K562 (cell line): ENCODE measurements at regions not wholly inside any gene's neighbourhood (a gene's known extent, or its start where the extent isn't known, plus 50 kb on each side); places are given as distances from the start of the nearest gene placed in this dataset.

Experiments used
- EP300 ChIP-seq: IDR thresholded peaks from 2 replicates; pipeline ENCODE4 v1.6.1; 2012; ENCODE audit warnings: low read length, improper control_type of control experiment
- NR2C2 ChIP-seq, 2 experiments: fragments of 200-800 bp in 1 of 2; sonication (Bioruptor generic) in 1 of 2; sonication (generic) in 1 of 2; formaldehyde crosslinking in 1 of 2; IDR thresholded peaks; 2 replicates each; pipeline versions ENCODE4 v1.6.1 to v1.8.0; 2016 to 2022; ENCODE audit warnings: mild to moderate bottlenecking in 1 of 2, missing compliant biosample characterization in 1 of 2, missing genetic modification characterization in 1 of 2, missing genetic modification reagents in 1 of 2
- NRF1 ChIP-seq, 2 experiments: fragments of 450-650 bp; IDR thresholded peaks in 1 of 2; conservative IDR thresholded peaks in 1 of 2; 2 replicates each; pipeline ENCODE4 v1.6.1; 2014; ENCODE audit warnings: mild to moderate bottlenecking in 2 of 2
- RNF2 ChIP-seq: sonication (generic); IDR thresholded peaks from 2 replicates; pipeline ENCODE4 v1.6.1; 2016
- U2AF2 ChIP-seq: fragments of 200-400 bp; formaldehyde crosslinking; optimal IDR thresholded peaks from 2 replicates; pipeline ENCODE3; 2017; ENCODE audit warnings: low read depth, mild to moderate bottlenecking, low read length
- ZFX ChIP-seq: sonication (generic); formaldehyde crosslinking; IDR thresholded peaks from 2 replicates; pipeline ENCODE4 v1.8.0; 2022; ENCODE audit warnings: mild to moderate bottlenecking, missing genetic modification reagents, moderate library complexity
- TF ChIP-seq, protein P1 (sequence below), 3 experiments: IDR thresholded peaks in 2 of 3; conservative IDR thresholded peaks in 1 of 3; 2 replicates each; pipeline ENCODE4 v1.5.1; 2011 to 2012; ENCODE audit warnings: low read length in 3 of 3, mild to moderate bottlenecking in 3 of 3, control low read depth in 2 of 3, improper control_type of control experiment in 1 of 3, inconsistent platforms in 1 of 3, low read depth in 1 of 3, mixed read lengths in 1 of 3, moderate library complexity in 1 of 3; ENCODE audit not compliant: insufficient read depth in 2 of 3
- TF ChIP-seq, protein P2 (sequence below): sonication (generic); formaldehyde crosslinking; IDR thresholded peaks from 2 replicates; pipeline ENCODE4 v1.8.1; 2023; ENCODE audit warnings: mild to moderate bottlenecking, missing genetic modification reagents
- TF ChIP-seq, protein P3 (sequence below): fragments of 250-450 bp; sonication (Bioruptor Pico); IDR thresholded peaks from 2 replicates; pipeline ENCODE4 v1.8.0; 2022; ENCODE audit warnings: moderate library complexity, mild to moderate bottlenecking, inconsistent platforms
- TF ChIP-seq, protein P4 (sequence below): sonication (generic); formaldehyde crosslinking; IDR thresholded peaks from 2 replicates; pipeline ENCODE4 v1.5.0; 2020; ENCODE audit warnings: missing genetic modification reagents
- TF ChIP-seq, protein P5 (sequence below): sonication (generic); formaldehyde crosslinking; IDR thresholded peaks from 2 replicates; pipeline ENCODE4 v1.9.0; 2022; ENCODE audit warnings: mild to moderate bottlenecking, missing genetic modification reagents

DNA sequence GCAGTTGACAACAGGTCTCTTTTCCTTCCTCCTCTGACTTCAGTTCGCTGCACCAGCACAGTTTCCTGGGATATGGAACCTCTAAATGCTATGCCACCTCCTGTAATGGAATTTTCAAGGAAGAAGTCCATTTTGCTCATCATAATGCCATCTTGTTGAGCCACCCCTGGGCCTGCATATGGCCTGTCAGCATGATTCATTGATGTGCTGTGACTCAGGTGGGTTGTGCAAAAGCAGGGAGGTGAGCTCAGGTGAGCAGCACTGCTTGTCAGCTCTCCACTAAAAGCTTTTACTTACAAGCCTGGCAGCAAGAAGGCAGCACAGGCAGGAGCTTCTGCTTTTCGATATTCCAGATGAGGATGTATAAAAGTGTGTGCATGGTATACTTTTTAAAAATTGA, 247.1 kb upstream of the LMCD1 start:
- TF ChIP-seq RNF2 (no peak), NRF1 (conservative IDR thresholded peaks at IDR 0.05 in 1 of 2, IDR thresholded peaks at IDR 0.05 in 1 of 2) (no peak), ZFX (CRISPR knock-in tag) (no peak), U2AF2 (no peak), EP300 (no peak), NR2C2 (CRISPR knock-in tag; IDR thresholded peaks at IDR 0.05) (no peak), NR2C2 (tag; IDR thresholded peaks at IDR 0.05) (no peak)
- TF ChIP-seq, protein P1, sequence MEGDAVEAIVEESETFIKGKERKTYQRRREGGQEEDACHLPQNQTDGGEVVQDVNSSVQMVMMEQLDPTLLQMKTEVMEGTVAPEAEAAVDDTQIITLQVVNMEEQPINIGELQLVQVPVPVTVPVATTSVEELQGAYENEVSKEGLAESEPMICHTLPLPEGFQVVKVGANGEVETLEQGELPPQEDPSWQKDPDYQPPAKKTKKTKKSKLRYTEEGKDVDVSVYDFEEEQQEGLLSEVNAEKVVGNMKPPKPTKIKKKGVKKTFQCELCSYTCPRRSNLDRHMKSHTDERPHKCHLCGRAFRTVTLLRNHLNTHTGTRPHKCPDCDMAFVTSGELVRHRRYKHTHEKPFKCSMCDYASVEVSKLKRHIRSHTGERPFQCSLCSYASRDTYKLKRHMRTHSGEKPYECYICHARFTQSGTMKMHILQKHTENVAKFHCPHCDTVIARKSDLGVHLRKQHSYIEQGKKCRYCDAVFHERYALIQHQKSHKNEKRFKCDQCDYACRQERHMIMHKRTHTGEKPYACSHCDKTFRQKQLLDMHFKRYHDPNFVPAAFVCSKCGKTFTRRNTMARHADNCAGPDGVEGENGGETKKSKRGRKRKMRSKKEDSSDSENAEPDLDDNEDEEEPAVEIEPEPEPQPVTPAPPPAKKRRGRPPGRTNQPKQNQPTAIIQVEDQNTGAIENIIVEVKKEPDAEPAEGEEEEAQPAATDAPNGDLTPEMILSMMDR (IDR thresholded peaks at IDR 0.05 in 2 of 3, conservative IDR thresholded peaks at IDR 0.05 in 1 of 3; ENCODE audit: insufficient read depth in 2 of 3, low read depth in 1 of 3, low read length in 3 of 3), result no peak
- TF ChIP-seq, protein P2, sequence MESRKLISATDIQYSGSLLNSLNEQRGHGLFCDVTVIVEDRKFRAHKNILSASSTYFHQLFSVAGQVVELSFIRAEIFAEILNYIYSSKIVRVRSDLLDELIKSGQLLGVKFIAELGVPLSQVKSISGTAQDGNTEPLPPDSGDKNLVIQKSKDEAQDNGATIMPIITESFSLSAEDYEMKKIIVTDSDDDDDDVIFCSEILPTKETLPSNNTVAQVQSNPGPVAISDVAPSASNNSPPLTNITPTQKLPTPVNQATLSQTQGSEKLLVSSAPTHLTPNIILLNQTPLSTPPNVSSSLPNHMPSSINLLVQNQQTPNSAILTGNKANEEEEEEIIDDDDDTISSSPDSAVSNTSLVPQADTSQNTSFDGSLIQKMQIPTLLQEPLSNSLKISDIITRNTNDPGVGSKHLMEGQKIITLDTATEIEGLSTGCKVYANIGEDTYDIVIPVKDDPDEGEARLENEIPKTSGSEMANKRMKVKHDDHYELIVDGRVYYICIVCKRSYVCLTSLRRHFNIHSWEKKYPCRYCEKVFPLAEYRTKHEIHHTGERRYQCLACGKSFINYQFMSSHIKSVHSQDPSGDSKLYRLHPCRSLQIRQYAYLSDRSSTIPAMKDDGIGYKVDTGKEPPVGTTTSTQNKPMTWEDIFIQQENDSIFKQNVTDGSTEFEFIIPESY, result no peak
- TF ChIP-seq, protein P3, sequence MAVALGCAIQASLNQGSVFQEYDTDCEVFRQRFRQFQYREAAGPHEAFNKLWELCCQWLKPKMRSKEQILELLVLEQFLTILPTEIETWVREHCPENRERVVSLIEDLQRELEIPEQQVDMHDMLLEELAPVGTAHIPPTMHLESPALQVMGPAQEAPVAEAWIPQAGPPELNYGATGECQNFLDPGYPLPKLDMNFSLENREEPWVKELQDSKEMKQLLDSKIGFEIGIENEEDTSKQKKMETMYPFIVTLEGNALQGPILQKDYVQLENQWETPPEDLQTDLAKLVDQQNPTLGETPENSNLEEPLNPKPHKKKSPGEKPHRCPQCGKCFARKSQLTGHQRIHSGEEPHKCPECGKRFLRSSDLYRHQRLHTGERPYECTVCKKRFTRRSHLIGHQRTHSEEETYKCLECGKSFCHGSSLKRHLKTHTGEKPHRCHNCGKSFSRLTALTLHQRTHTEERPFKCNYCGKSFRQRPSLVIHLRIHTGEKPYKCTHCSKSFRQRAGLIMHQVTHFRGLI (CRISPR knock-in tag), result no peak
- TF ChIP-seq, protein P4, sequence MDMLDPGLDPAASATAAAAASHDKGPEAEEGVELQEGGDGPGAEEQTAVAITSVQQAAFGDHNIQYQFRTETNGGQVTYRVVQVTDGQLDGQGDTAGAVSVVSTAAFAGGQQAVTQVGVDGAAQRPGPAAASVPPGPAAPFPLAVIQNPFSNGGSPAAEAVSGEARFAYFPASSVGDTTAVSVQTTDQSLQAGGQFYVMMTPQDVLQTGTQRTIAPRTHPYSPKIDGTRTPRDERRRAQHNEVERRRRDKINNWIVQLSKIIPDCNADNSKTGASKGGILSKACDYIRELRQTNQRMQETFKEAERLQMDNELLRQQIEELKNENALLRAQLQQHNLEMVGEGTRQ (CRISPR knock-in tag), result no peak
- TF ChIP-seq, protein P5, sequence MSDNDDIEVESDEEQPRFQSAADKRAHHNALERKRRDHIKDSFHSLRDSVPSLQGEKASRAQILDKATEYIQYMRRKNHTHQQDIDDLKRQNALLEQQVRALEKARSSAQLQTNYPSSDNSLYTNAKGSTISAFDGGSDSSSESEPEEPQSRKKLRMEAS (CRISPR knock-in tag), result no peak
